Nephron progenitor cell (in vitro differentiated cells): ENCODE measurements at regions not wholly inside any gene's neighbourhood (a gene's known extent, or its start where the extent isn't known, plus 50 kb on each side); places are given as distances from the start of the nearest gene placed in this dataset.

Source experiments
- DNase-seq: peaks from one replicate; pipeline ENCODE4 v3.0.0; 2021
- H3K27ac Mint-ChIP-seq: 2 replicates; pipeline ENCODE4 v1.8.0; 2021; ENCODE audit warnings: mild to moderate bottlenecking, moderate library complexity, mixed read lengths
- H3K27me3 Mint-ChIP-seq: 2 replicates; pipeline ENCODE4 v1.8.0; 2021; ENCODE audit warnings: mild to moderate bottlenecking, low read depth, mixed read lengths; ENCODE audit not compliant: poor library complexity
- H3K36me3 Mint-ChIP-seq: 2 replicates; pipeline ENCODE4 v1.8.0; 2021; ENCODE audit warnings: low read depth, mixed read lengths
- H3K4me1 Mint-ChIP-seq: 2 replicates; pipeline ENCODE4 v1.8.0; 2021; ENCODE audit warnings: mixed read lengths
- H3K4me3 Mint-ChIP-seq: 2 replicates; pipeline ENCODE4 v1.8.0; 2021; ENCODE audit warnings: mild to moderate bottlenecking, moderate library complexity, mixed read lengths
- H3K9me3 Mint-ChIP-seq: 2 replicates; pipeline ENCODE4 v1.8.0; 2021; ENCODE audit warnings: mild to moderate bottlenecking, moderate library complexity, mixed read lengths
- TF ChIP-seq, protein P1 (sequence below): fragments of 200-600 bp; sonication (generic); IDR thresholded peaks from 2 replicates; pipeline ENCODE4 v1.5.0; 2021; ENCODE audit warnings: antibody characterized with exemption

- H3K27me3 Mint-ChIP-seq: peaks cover 3% of the 10 kb centered on the region
- H3K4me3 Mint-ChIP-seq: no peak overlapping the region
- H3K9me3 Mint-ChIP-seq: no peaks in the 10 kb centered on the region
- no peaks in the 10 kb centered on the region for H3K36me3 Mint-ChIP-seq
- no peak overlapping the region for H3K27ac Mint-ChIP-seq
- H3K4me1 Mint-ChIP-seq: peaks cover 9% of the 10 kb centered on the region
- TF ChIP-seq, protein P1, sequence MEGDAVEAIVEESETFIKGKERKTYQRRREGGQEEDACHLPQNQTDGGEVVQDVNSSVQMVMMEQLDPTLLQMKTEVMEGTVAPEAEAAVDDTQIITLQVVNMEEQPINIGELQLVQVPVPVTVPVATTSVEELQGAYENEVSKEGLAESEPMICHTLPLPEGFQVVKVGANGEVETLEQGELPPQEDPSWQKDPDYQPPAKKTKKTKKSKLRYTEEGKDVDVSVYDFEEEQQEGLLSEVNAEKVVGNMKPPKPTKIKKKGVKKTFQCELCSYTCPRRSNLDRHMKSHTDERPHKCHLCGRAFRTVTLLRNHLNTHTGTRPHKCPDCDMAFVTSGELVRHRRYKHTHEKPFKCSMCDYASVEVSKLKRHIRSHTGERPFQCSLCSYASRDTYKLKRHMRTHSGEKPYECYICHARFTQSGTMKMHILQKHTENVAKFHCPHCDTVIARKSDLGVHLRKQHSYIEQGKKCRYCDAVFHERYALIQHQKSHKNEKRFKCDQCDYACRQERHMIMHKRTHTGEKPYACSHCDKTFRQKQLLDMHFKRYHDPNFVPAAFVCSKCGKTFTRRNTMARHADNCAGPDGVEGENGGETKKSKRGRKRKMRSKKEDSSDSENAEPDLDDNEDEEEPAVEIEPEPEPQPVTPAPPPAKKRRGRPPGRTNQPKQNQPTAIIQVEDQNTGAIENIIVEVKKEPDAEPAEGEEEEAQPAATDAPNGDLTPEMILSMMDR: no peak
- no peak for DNase-seq
Observed at GRCh38 chr9:115230924-115231515, 113.1 kb upstream of the TNC start.

DNA sequence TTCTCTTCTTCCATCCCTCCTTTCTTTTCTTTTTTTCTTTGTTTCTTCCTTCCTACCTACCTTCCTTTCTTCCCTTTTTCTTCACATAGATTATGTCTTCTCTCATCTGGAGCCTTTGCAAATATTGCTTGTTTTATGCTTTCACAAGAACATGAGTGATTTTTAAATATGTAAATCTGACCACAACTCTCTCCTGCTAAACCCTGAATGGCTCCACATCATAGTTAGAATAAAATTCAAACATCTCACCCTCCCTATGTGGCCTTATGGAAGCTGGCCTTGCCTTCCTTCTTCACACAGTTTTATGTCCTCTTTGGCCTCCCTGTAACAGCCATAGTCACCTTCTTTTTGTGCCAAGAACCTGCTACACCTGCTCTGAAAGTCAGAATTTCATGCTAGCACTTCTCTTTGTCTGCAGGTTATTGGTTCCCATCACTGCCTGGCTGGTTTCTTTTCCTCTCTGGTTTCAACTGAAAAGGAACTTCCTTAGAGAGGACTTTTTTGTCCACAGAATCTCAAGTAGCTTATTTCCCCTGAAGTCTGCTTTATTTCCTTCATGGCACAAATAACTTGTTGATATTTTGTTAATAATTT, 114.3 kb upstream of the TNC start:
- Mint-ChIP-seq H3K4me1 (peaks cover 9% of the 10 kb centered on the region), H3K9me3 (no peaks in the 10 kb centered on the region), H3K36me3 (no peaks in the 10 kb centered on the region), H3K4me3 (no peak overlapping the region), H3K27ac (no peak overlapping the region), H3K27me3 (peaks cover 8% of the 10 kb centered on the region)
- DNase-seq: no peak
- TF ChIP-seq, protein P1: no peak

GRCh38 chr9:115234094-115234493, 116.1 kb upstream of the TNC start:
- H3K9me3 Mint-ChIP-seq: no peaks in the 10 kb centered on the region
- H3K27me3 Mint-ChIP-seq: peaks cover 8% of the 10 kb centered on the region
- TF ChIP-seq, protein P1: no peak
- DNase-seq: no peak
- H3K4me3 Mint-ChIP-seq: no peak overlapping the region
- H3K36me3 Mint-ChIP-seq: no peaks in the 10 kb centered on the region
- no peak overlapping the region for H3K27ac Mint-ChIP-seq
- H3K4me1 Mint-ChIP-seq: peaks cover 9% of the 10 kb centered on the region

- H3K4me1 Mint-ChIP-seq: peaks cover 9% of the 10 kb centered on the region
- H3K27me3 Mint-ChIP-seq: peaks cover 8% of the 10 kb centered on the region
- TF ChIP-seq, protein P1: no peak
- no peak overlapping the region for H3K4me3 Mint-ChIP-seq
- H3K9me3 Mint-ChIP-seq: no peaks in the 10 kb centered on the region
- H3K27ac Mint-ChIP-seq: peak overlapping the region; percentile 51
- no peaks in the 10 kb centered on the region for H3K36me3 Mint-ChIP-seq
- DNase-seq: no peak
Observed at GRCh38 chr9:115235221-115235620, 117.3 kb upstream of the TNC start.

- no peaks in the 10 kb centered on the region for H3K36me3 Mint-ChIP-seq
- H3K9me3 Mint-ChIP-seq: no peaks in the 10 kb centered on the region
- H3K27me3 Mint-ChIP-seq: peaks cover 5% of the 10 kb centered on the region
- peaks cover 9% of the 10 kb centered on the region for H3K4me1 Mint-ChIP-seq
- no peak overlapping the region for H3K4me3 Mint-ChIP-seq
- DNase-seq: no peak
- H3K27ac Mint-ChIP-seq: no peak overlapping the region
- TF ChIP-seq, protein P1: no peak
Observed at GRCh38 chr9:115237385-115237998, 119.5 kb upstream of the TNC start.
